DMS 273 (cell line): ENCODE measurements at regions not wholly inside any gene's neighbourhood (a gene's known extent, or its start where the extent isn't known, plus 50 kb on each side); places are given as distances from the start of the nearest gene placed in this dataset.
A peak's percentile ranks its signal among the peaks of the same experiment; 100 is the strongest.

Experiments used
- DNase-seq: peaks from one replicate; lab custom pipeline; 2025; ENCODE audit not compliant: unreplicated experiment; lab: John Stamatoyannopoulos, UW

- DNase-seq: no peak
These were observed 133.9 kb upstream of the PFN2 start for GRCh38 chr3:150104564-150104963.

GRCh38 chr3:150101016-150101415 is 130.3 kb upstream of the PFN2 start:
- DNase-seq: no peak

- DNase-seq: no peak
These were observed 127.9 kb upstream of the PFN2 start for GRCh38 chr3:150098621-150099020.

- DNase-seq: no peak
These were observed 126.8 kb upstream of the PFN2 start for GRCh38 chr3:150097588-150097890.

DNA sequence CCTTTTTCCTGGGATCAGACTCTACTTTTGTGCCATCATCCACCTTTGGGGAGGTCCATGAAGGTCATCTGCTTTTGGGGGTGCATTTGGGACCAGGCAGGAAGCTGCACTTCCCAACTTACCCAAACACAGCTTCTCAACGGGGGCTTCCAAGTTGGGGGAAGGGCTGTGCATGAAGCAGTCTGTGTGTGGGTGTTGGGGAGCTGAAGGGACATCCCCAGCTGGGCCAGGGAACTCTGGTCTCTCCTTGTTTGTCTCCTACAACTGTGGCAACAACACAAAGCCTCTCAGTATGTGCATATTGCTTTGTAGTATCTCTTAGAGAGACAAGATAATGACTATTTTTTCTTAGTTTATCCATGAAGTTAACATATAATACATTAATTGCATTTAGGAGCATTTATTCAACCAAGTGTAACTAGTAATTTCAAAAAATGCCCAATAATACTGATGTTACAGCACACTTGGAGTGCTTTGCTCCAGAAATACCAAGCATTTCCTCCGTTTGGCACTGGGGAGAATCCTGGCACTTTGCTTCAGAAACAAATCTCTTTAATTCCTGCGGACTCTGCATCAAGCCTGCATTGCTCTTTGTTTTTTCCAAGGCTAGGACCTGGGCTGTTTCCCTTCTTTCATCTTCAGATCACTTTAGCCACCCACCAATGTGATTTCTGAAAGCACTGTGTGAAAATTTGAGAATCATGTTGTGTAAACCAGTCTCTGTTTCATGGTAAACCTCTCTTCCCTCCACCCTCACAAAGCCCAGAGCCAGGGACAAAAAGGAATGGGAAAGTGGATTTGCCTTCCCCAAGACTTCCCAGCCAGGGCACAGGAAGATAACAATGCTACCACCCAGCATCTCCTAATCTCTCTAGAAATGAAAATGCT is 126.2 kb upstream of the PFN2 start:
- DNase-seq: no peak

DNA sequence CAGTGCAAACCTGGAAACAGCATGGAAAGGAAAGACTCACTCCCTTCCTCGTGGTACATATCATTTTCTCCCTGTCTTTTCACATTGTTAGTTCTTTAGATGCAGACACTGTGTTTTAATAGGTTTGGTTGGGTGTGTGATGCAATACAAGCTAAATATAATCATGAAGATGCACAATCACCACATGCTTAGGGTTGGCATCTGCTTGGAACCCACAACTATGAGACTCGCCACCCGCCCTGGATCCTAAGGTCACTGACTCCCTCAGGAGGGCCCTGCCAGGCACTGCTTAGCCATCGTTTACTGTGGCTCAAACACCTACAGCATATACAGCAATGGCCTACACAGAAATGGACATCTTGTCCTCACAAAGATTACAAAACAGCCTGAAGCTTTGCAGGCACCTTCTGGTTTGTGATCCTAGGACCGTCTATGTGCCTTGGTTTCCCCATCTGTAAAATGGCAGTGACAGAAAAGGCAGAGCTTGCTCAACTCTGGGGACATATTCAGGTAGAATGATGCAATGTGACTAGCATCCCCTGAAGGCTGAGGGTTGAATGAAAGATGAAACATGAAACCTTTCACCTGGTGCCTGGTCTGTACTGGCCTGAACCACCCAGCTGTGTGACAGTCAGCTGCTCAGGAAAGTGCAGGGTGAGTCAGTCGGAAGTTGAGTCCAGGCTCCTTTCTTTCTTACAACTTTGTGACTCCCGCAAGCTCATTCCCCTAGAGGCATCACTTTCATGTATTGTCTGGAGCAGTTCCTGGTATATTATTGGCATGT is 123.6 kb upstream of the PFN2 start:
- DNase-seq: no peak

- peak; percentile 64 for DNase-seq
These were observed 120.9 kb upstream of the PFN2 start for GRCh38 chr3:150091626-150092025.

GRCh38 chr3:150090877-150091276 is 120.2 kb upstream of the PFN2 start:
- DNase-seq: no peak

DNA sequence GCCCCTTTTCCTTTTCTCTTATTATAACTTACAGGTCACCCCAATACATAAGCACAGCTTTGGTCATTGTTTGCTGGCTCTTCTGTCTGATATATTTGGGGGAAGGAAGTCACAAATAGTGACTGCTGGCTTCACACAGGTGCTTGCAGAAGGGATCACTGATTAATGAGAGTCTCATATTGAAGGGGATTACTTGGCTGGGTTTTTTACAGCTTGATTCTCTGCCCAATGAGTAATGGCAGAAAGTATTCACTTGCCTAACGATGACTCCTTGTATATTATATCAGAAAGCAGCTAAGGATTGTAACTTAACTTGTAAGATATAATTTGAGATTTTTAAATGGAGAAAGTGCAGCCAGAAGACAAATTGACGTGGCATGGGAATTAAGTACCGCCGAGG is 119.3 kb upstream of the PFN2 start:
- no peak for DNase-seq

DNA sequence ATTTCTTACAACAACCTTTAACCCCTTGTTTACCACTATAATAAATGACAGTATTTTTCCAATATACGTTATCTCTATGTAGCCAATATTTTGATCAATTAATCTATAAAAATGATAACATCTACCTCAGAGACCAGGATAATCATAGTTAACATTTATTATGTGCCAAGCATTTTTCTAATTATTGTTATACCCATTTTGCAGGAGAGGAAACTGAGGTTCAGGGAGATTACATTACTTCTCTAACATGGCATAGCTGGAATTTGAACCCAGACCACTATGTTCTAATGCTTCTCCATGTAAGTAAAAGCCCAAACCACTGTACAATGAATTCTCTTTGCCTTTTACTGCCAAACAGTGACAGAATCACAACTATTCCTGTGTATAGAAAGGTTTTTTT is 113.4 kb upstream of the PFN2 start:
- DNase-seq: no peak

- DNase-seq: peak; percentile 83
These were observed 113.0 kb upstream of the PFN2 start for GRCh38 chr3:150083655-150084042.

DNA sequence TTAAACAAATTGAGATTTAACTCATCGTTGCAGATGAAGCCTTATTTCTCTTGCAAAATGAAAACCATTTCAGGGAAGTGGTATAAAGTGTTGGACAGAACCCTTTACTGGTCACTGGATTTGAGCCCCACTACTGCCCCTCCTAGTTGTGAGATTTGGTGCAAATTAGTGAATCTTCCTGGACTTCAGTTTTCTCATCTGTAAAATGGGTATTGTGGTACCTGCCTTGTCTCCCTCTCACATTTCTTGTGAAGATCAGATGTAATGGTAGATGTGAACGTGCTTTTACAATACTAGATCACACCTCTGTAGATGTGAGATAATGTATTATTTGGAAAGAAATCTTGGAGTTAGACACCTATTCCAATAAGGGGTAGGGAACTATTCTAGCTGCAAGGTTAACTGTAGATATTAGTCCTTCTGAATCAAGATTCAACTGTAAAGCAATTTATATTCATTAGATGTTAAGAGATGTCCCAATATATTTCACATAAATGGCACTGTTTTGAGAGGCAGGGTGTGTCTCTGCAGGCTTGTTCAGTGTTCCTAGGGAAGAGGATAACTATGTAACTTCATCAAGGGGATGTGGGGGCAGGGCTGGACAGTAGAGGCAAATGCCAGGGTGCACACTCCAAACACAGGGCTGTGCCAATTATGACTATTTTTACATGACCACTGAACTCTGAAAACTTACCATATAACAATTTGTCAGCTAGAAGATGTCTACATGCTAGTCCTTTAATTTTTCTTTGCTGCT is 112.4 kb upstream of the PFN2 start:
- DNase-seq: peak; percentile 49

GRCh38 chr3:150081084-150081483 is 110.4 kb upstream of the PFN2 start:
- DNase-seq: peak; percentile 24

GRCh38 chr3:150080058-150080730 is 109.5 kb upstream of the PFN2 start:
- no peak for DNase-seq

DNA sequence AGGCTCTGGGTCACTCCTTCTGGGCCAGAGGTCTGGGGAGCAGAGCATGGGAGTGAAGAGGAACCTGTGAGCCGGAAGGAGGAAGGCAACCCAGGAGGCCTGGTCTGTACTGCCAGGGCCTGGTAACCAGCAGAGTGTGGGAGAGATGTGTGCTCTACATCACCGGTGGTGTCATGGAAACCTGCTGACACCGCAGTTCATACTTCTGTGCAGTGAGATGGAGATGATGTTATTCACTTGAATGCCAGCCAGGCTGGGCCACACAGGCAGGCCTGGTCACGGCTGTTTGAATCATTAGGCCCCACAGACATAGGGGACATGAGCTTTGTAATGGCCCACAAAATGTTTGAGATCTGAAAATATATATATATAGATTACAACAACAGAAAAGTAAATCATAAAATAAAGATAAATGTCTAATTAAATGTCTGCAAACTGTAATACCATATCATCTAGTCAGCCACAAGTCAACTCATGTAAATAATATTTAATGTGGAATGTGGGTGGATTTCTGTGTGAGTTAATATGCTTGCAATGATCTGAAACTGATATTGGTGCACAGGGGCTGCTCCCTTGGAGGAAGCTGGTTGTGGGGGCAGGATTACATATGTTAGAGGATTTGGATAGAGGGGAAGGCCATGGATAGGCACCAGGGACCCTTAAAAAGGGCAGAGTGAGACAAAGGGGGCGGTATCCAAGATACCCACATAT is 108.5 kb upstream of the PFN2 start:
- peak; percentile 77 for DNase-seq

DNA sequence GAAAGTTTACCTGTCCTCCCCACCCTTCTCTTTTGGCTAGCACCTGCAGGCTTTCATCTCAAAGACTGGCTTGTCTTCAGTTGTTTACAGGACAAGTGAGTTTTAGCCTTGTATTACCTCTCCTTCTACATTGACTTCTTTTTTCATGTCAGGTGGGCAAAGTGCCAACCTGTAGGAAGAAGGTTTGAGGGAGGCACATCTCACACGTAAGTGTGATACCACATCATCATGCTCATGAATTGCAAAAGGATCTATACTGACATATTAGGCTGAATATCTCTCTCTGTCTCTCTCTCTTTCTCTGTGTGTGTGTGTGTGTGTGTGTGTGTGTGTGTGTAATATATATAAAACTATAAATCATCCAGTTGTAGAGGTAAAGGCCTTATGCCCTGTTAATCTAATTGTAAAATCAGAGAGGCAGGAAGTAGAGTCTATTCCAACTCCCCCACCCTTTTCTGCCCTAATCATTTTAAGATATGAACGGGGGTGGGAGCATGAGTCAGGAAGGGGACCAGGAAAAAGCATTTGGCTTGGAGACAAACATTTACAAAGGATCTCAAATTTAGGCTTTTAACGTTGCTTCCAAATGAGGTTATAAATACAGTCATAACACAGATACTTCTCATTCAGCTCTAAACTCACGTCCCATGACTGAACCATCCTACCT is 107.0 kb upstream of the PFN2 start:
- no peak for DNase-seq

- DNase-seq: no peak
These were observed 106.4 kb upstream of the PFN2 start for GRCh38 chr3:150077107-150077506.

DNA sequence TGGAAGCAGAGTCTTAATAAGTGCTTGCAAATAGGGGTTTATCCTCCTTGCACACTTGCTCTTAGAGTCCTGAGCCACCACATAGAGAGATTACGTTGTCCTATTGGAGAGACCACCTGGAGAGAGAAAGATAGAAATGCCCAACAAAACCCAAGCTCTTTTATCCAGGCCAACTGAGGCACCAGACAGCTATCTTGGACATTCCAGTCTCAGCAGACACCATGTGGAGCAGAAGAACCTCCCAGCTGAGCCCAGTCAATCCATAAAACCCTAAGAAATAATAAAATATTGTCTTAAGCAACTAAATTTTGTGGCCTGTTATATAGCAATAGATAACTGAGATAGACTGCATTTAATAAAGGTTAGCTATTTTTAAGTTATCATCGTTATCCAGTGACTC is 105.7 kb upstream of the PFN2 start:
- no peak for DNase-seq

DNA sequence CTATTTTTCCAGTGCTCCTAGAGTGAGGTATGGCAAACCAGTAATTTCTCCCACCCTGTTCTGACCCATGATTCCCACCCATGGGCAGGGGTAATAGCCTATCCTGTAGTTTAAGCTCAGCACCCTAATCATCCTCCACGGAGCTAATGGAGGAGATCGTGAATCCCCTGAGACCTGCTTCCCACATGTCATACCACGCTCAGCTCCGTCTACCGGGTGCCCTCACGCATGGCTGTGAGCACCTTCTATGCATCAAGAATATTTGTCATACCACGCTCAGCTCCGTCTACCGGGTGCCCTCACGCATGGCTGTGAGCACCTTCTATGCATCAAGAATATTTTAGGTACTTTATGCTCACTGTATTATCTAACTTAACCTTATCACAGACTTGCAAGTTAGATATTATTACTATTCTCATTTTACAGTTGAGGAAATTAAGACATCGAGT is 104.7 kb upstream of the PFN2 start:
- no peak for DNase-seq
